Breast epithelium (tissue), 4 donors: ENCODE measurements at regions not wholly inside any gene's neighbourhood (a gene's known extent, or its start where the extent isn't known, plus 50 kb on each side); places are given as distances from the start of the nearest gene placed in this dataset.

Experiments
- DNase-seq, 2 donors: peaks; one replicate each; pipeline ENCODE4 v3.0.0-alpha.2; 2019; ENCODE audit warnings: low spot score in 2 of 2
- H3K27ac ChIP-seq, 2 donors: fragments of 200-600 bp; sonication (generic) in 1 of 2; one replicate each; pipeline ENCODE4 v1.5.1; 2016 to 2019; ENCODE audit warnings: mild to moderate bottlenecking in 1 of 2
- H3K27me3 ChIP-seq, 2 donors: fragments of 200-600 bp; sonication (generic) in 1 of 2; one replicate each; pipeline versions ENCODE4 v1.5.1 to v1.6.0; 2017 to 2019; ENCODE audit warnings: control low read depth in 1 of 2, mild to moderate bottlenecking in 1 of 2
- H3K36me3 ChIP-seq: fragments of 200-600 bp; one replicate; pipeline ENCODE4 v1.5.1; 2019
- H3K4me1 ChIP-seq, 2 donors: fragments of 200-600 bp; sonication (generic); one replicate each; pipeline ENCODE4 v1.5.1; 2016 to 2019; ENCODE audit warnings: control low read depth in 1 of 2
- H3K4me3 ChIP-seq, 3 donors: fragments of 200-600 bp; sonication (generic); 1 replicate in 2 of 3; 2 replicates in 1 of 3; pipeline ENCODE4 v1.5.1; 2016 to 2019; ENCODE audit warnings: mild to moderate bottlenecking in 3 of 3, moderate library complexity in 2 of 3
- H3K9me3 ChIP-seq, 2 donors: fragments of 200-600 bp; sonication (generic) in 1 of 2; one replicate each; pipeline ENCODE4 v1.5.1; 2016 to 2019; ENCODE audit warnings: control low read depth in 1 of 2
- POLR2A ChIP-seq: fragments of 450-650 bp; IDR thresholded peaks from one replicate; pipeline ENCODE4 v1.6.1; 2016; ENCODE audit warnings: antibody characterized with exemption, mild to moderate bottlenecking, moderate library complexity
- POLR2AphosphoS5 ChIP-seq, 3 donors: sonication (generic); formaldehyde crosslinking; IDR thresholded peaks; one replicate each; pipeline ENCODE4 v1.6.1; 2017; ENCODE audit warnings: antibody characterized with exemption in 3 of 3
- intact Hi-C: fragments of 100-400 bp; cut with DNase I; formaldehyde crosslinking; loops from one replicate; pipeline ENCODE4 v1.15.1; 2023; ENCODE audit warnings: low total_unique reads
- TF ChIP-seq, protein P1 (sequence below), 3 donors: fragments of 450-650 bp; IDR thresholded peaks; one replicate each; pipeline ENCODE4 v1.5.1; 2016 to 2017; ENCODE audit warnings: antibody characterized with exemption in 3 of 3, mild to moderate bottlenecking in 3 of 3, moderate library complexity in 3 of 3

DNA sequence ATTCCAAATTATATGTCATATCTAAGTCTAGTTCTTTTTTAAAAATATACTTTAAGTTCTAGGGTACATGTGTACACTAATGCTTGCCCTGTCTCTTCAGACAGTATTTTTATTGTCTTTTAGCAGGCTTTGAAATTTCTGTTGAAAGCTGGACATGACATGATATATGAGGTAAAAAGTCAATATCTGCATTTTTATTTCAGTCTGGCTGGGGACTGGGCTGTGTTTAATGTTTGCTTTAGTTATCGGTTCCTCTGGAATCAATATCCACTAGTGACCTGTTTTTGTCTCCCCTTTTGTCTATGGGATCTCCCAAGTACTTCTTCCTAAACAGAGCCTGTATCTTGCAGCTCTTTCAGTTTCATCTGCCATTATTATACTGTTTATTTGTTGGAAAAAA, 786.2 kb upstream of the GJE1 start:
- intact Hi-C loops, result no loop called here
- Histone ChIP-seq H3K4me1 (no peaks in the 10 kb centered on the region), H3K36me3 (no peaks in the 10 kb centered on the region), H3K27me3 (no peaks in the 10 kb centered on the region), H3K27ac (no peak overlapping the region), H3K4me3 (no peak overlapping the region), H3K9me3 (no peaks in the 10 kb centered on the region)
- no peak for DNase-seq
- TF ChIP-seq POLR2A, result no peak
- TF ChIP-seq, protein P1, sequence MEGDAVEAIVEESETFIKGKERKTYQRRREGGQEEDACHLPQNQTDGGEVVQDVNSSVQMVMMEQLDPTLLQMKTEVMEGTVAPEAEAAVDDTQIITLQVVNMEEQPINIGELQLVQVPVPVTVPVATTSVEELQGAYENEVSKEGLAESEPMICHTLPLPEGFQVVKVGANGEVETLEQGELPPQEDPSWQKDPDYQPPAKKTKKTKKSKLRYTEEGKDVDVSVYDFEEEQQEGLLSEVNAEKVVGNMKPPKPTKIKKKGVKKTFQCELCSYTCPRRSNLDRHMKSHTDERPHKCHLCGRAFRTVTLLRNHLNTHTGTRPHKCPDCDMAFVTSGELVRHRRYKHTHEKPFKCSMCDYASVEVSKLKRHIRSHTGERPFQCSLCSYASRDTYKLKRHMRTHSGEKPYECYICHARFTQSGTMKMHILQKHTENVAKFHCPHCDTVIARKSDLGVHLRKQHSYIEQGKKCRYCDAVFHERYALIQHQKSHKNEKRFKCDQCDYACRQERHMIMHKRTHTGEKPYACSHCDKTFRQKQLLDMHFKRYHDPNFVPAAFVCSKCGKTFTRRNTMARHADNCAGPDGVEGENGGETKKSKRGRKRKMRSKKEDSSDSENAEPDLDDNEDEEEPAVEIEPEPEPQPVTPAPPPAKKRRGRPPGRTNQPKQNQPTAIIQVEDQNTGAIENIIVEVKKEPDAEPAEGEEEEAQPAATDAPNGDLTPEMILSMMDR (IDR thresholded peaks at IDR 0.05), result no peak
- no peak for TF ChIP-seq POLR2AphosphoS5 (IDR thresholded peaks at IDR 0.05)

DNA sequence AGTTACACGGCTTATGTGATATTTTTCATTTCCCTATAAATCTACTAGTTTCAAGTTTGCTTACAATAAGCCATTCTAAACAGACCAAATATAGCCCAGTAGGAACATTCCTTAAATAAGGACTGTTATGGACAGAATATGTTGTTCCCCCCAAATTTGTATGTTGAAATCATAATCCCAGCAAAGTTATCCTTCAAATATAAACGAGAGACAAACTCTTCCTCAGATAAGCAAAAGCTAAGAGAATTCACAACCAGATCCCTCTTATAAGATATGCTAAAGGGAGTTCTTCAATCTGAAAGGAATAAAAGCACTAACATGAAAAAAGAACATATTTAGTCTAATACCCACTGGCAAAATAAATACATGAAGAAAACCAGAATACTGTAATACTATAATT, 795.5 kb upstream of the GJE1 start:
- no peaks in the 10 kb centered on the region for H3K9me3 ChIP-seq
- no peaks in the 10 kb centered on the region for H3K4me1 ChIP-seq
- TF ChIP-seq POLR2AphosphoS5 (IDR thresholded peaks at IDR 0.05), result no peak
- TF ChIP-seq POLR2A, result no peak
- TF ChIP-seq, protein P1 (IDR thresholded peaks at IDR 0.05), result no peak
- no peak for DNase-seq
- no peaks in the 10 kb centered on the region for H3K27me3 ChIP-seq
- no peak overlapping the region for H3K27ac ChIP-seq
- intact Hi-C loops, result no loop called here
- H3K4me3 ChIP-seq, result no peak overlapping the region
- no peaks in the 10 kb centered on the region for H3K36me3 ChIP-seq

DNA sequence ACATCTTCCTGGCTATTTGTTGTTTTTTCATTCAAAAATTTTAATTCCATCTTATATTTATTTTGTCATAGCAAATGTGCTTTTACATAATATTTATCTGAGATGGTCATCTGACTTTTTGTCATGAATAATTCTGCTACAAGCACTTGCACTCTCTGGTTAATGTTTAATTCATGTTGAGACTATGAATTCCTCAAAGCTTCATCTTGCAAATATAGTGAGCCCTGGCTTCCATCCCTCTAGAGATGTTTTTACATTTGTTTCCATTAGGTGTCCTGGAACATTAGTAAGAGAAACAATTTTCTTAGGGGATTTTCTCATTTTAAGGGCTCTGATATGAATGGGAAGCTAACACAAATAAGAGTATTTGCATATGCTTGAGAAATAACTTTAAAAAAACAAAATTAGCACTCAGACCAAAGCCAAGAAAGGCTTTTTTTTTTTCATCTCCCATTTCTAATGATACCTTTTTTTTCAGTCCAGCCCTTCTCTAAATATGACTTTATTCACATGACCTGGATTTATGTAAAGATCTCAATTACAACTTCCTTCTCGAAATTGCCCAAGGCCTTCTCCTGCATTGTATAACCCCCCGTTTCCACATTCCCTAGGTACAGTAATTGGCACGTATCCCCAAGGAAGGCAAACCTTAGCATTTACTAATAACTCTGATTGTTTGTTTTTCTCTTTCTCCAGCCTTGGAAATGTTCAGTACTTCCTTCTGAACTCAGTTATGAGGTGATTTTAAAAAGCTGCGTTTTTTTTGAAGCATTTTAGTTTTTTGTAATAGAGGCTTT, 797.0 kb upstream of the GJE1 start:
- no peaks in the 10 kb centered on the region for H3K36me3 ChIP-seq
- H3K27ac ChIP-seq, result no peak overlapping the region
- no peaks in the 10 kb centered on the region for H3K27me3 ChIP-seq
- intact Hi-C loops, result no loop called here
- no peak for DNase-seq
- H3K9me3 ChIP-seq, result no peaks in the 10 kb centered on the region
- no peak overlapping the region for H3K4me3 ChIP-seq
- no peaks in the 10 kb centered on the region for H3K4me1 ChIP-seq
- TF ChIP-seq POLR2AphosphoS5 (IDR thresholded peaks at IDR 0.05) (no peak), POLR2A (no peak)
- TF ChIP-seq, protein P1 (IDR thresholded peaks at IDR 0.05), result no peak

DNA sequence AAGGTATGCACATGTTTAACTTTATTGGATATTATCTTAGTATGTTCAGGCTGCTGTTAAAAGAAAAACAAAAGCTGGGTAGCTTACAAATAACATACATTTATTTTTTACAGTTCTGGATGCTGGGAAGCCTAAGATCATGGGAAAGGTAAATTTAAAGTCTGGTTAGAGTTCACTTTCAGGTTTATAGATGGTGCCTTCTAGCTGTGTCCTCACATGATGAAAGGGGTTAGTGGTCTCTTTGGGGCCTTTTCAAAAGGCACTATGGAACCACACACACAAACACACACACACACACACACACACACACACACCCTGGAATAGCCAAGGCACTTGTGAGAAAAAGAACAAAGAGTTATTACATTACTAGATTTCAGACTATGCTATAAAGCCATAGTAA, 805.8 kb upstream of the GJE1 start:
- intact Hi-C loops, result no loop called here
- Histone ChIP-seq H3K27me3 (no peaks in the 10 kb centered on the region), H3K36me3 (no peaks in the 10 kb centered on the region), H3K4me1 (no peaks in the 10 kb centered on the region), H3K27ac (no peak overlapping the region), H3K9me3 (no peaks in the 10 kb centered on the region), H3K4me3 (peak overlapping the region in 2 of 3 donors; percentile 13 to 49)
- TF ChIP-seq POLR2AphosphoS5 (IDR thresholded peaks at IDR 0.05) (no peak), POLR2A (no peak)
- TF ChIP-seq, protein P1 (IDR thresholded peaks at IDR 0.05), result no peak
- no peak for DNase-seq

DNA sequence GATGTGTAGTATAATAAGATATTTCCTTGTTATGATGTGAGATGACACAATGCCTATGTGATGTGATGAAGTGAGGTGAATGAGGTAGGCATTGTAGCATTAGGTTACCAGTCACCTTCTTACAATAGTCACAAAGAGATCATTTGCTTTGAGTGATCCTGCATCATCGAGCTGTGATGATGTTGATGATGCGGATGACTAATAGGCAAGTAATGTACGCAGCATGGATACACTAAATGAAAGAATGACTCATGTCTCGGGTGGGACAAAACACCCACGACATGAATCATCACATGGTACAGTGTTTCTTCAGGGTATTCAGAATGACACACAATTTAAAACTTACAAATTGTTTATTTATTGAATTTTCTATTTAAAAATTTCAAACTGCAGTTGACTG, 806.3 kb upstream of the GJE1 start:
- intact Hi-C loops, result no loop called here
- H3K27ac ChIP-seq, result no peak overlapping the region

More for the DNA sequence above, 806.3 kb upstream of the GJE1 start:
- Histone ChIP-seq H3K9me3 (no peaks in the 10 kb centered on the region), H3K36me3 (no peaks in the 10 kb centered on the region), H3K27me3 (no peaks in the 10 kb centered on the region), H3K4me3 (peak overlapping the region in 2 of 3 donors; percentile 13 to 49), H3K4me1 (no peaks in the 10 kb centered on the region)
- DNase-seq, result no peak
- no peak for TF ChIP-seq POLR2AphosphoS5 (IDR thresholded peaks at IDR 0.05)
- TF ChIP-seq POLR2A, result no peak
- TF ChIP-seq, protein P1 (IDR thresholded peaks at IDR 0.05), result no peak
